Nephron progenitor cell (in vitro differentiated cells): ENCODE measurements at regions not wholly inside any gene's neighbourhood (a gene's known extent, or its start where the extent isn't known, plus 50 kb on each side); places are given as distances from the start of the nearest gene placed in this dataset.

Experiments used
- DNase-seq: peaks from one replicate; pipeline ENCODE4 v3.0.0; 2021
- H3K27ac Mint-ChIP-seq: 2 replicates; pipeline ENCODE4 v1.8.0; 2021; ENCODE audit warnings: mild to moderate bottlenecking, moderate library complexity, mixed read lengths
- H3K27me3 Mint-ChIP-seq: 2 replicates; pipeline ENCODE4 v1.8.0; 2021; ENCODE audit warnings: mild to moderate bottlenecking, low read depth, mixed read lengths; ENCODE audit not compliant: poor library complexity
- H3K36me3 Mint-ChIP-seq: 2 replicates; pipeline ENCODE4 v1.8.0; 2021; ENCODE audit warnings: low read depth, mixed read lengths
- H3K4me1 Mint-ChIP-seq: 2 replicates; pipeline ENCODE4 v1.8.0; 2021; ENCODE audit warnings: mixed read lengths
- H3K4me3 Mint-ChIP-seq: 2 replicates; pipeline ENCODE4 v1.8.0; 2021; ENCODE audit warnings: mild to moderate bottlenecking, moderate library complexity, mixed read lengths
- H3K9me3 Mint-ChIP-seq: 2 replicates; pipeline ENCODE4 v1.8.0; 2021; ENCODE audit warnings: mild to moderate bottlenecking, moderate library complexity, mixed read lengths
- TF ChIP-seq, protein P1 (sequence below): fragments of 200-600 bp; sonication (generic); IDR thresholded peaks from 2 replicates; pipeline ENCODE4 v1.5.0; 2021; ENCODE audit warnings: antibody characterized with exemption

- no peak for DNase-seq
- H3K36me3 Mint-ChIP-seq, result no peaks in the 10 kb centered on the region
- H3K9me3 Mint-ChIP-seq, result no peaks in the 10 kb centered on the region
- TF ChIP-seq, protein P1, sequence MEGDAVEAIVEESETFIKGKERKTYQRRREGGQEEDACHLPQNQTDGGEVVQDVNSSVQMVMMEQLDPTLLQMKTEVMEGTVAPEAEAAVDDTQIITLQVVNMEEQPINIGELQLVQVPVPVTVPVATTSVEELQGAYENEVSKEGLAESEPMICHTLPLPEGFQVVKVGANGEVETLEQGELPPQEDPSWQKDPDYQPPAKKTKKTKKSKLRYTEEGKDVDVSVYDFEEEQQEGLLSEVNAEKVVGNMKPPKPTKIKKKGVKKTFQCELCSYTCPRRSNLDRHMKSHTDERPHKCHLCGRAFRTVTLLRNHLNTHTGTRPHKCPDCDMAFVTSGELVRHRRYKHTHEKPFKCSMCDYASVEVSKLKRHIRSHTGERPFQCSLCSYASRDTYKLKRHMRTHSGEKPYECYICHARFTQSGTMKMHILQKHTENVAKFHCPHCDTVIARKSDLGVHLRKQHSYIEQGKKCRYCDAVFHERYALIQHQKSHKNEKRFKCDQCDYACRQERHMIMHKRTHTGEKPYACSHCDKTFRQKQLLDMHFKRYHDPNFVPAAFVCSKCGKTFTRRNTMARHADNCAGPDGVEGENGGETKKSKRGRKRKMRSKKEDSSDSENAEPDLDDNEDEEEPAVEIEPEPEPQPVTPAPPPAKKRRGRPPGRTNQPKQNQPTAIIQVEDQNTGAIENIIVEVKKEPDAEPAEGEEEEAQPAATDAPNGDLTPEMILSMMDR, result no peak
- no peaks in the 10 kb centered on the region for H3K27me3 Mint-ChIP-seq
- H3K4me3 Mint-ChIP-seq, result no peak overlapping the region
- no peak overlapping the region for H3K27ac Mint-ChIP-seq
- peaks cover 6% of the 10 kb centered on the region for H3K4me1 Mint-ChIP-seq
Observed at GRCh38 chr5:143742951-143743350, 69.0 kb upstream of the HMHB1 start.

- no peaks in the 10 kb centered on the region for H3K27me3 Mint-ChIP-seq
- DNase-seq, result no peak
- H3K4me3 Mint-ChIP-seq, result no peak overlapping the region
- H3K36me3 Mint-ChIP-seq, result no peaks in the 10 kb centered on the region
- H3K4me1 Mint-ChIP-seq, result peaks cover 19% of the 10 kb centered on the region
- H3K27ac Mint-ChIP-seq, result no peak overlapping the region
- TF ChIP-seq, protein P1, result no peak
- no peaks in the 10 kb centered on the region for H3K9me3 Mint-ChIP-seq
Observed at GRCh38 chr5:143741421-143741820, 70.5 kb upstream of the HMHB1 start.

DNA sequence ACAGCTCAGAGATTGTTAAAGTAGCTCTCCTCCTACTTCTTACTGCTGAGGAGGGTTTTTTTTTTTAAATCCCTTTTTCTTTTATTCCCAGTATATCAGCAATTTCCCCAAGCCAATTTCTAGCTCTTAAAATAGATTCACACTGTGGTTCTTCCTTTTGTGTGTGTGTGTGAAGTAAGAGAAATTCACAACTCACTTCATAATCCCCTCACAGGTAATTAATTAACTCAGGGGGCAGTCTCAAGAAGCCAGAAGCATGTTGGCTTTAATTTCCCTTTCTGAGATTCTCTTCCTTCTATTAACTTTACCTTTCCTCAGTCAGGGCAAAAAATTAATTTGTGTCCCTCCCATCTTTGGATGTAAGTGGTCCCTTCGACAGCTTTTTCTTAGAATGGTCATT lies 71.0 kb upstream of the HMHB1 start:
- no peaks in the 10 kb centered on the region for H3K27me3 Mint-ChIP-seq
- H3K4me1 Mint-ChIP-seq, result peaks cover 19% of the 10 kb centered on the region
- no peak overlapping the region for H3K27ac Mint-ChIP-seq
- DNase-seq, result no peak
- TF ChIP-seq, protein P1, result no peak
- no peaks in the 10 kb centered on the region for H3K9me3 Mint-ChIP-seq
- no peaks in the 10 kb centered on the region for H3K36me3 Mint-ChIP-seq
- H3K4me3 Mint-ChIP-seq, result no peak overlapping the region

DNA sequence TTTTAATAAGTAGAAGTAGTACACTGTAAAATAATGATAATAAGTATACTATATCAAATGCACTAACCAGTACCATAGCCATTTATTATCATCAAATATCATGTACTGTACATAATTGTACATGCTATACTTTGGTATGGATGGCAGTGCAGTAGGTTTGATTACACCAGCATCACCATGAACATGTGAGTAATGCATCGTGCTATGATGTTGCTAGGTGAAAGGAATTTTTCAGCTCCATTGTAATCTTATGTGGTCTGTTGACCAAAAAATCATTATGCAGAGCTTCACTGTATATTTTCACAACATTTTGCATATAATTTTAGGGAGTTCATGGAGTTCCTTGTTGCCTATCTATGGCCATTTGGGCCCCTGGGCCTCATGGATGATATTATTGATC lies 72.2 kb upstream of the HMHB1 start:
- no peak for DNase-seq
- Mint-ChIP-seq H3K4me1 (peaks cover 19% of the 10 kb centered on the region), H3K27me3 (no peaks in the 10 kb centered on the region), H3K4me3 (no peak overlapping the region), H3K36me3 (no peaks in the 10 kb centered on the region), H3K27ac (no peak overlapping the region), H3K9me3 (no peaks in the 10 kb centered on the region)
- TF ChIP-seq, protein P1, result no peak

- no peak for DNase-seq
- Mint-ChIP-seq H3K36me3 (no peaks in the 10 kb centered on the region), H3K9me3 (no peaks in the 10 kb centered on the region), H3K27me3 (no peaks in the 10 kb centered on the region), H3K4me1 (peaks cover 19% of the 10 kb centered on the region), H3K27ac (no peak overlapping the region), H3K4me3 (no peak overlapping the region)
- TF ChIP-seq, protein P1, result no peak
Observed at GRCh38 chr5:143738417-143739401, 73.3 kb upstream of the HMHB1 start.

DNA sequence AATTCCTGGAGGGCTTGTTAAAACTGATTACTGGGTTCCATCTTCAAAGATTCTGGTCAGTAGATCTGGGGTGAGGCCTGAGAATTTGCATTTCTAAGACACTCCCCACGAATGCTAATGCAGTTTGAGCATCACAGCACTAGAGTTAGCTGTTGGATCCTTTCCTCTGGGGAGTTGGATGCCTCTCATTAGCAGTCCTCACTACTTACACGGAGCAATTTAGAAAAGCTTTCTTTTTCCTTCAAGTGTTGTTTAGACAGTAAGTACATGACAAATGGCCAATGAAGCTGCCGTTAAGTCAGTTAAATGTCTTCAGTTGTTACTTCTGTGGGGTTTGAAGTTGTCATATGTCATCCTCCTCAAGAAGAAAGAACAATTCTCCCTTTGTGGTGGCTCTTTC lies 74.9 kb upstream of the HMHB1 start:
- H3K27ac Mint-ChIP-seq, result no peak overlapping the region
- H3K4me3 Mint-ChIP-seq, result no peak overlapping the region
- H3K36me3 Mint-ChIP-seq, result no peaks in the 10 kb centered on the region
- no peak for DNase-seq
- H3K9me3 Mint-ChIP-seq, result no peaks in the 10 kb centered on the region
- H3K4me1 Mint-ChIP-seq, result peaks cover 19% of the 10 kb centered on the region
- TF ChIP-seq, protein P1, result no peak
- H3K27me3 Mint-ChIP-seq, result no peaks in the 10 kb centered on the region
